Body of pancreas (tissue), 4 donors: ENCODE measurements at regions not wholly inside any gene's neighbourhood (a gene's known extent, or its start where the extent isn't known, plus 50 kb on each side); places are given as distances from the start of the nearest gene placed in this dataset.

ENCODE experiments used
- ATAC-seq: fragments of 150-250 bp; one replicate; pipeline ENCODE4 v1.9.1; 2016
- DNase-seq, 4 donors: peaks; one replicate each; pipeline ENCODE4 v3.0.0-alpha.2; 2019
- H3K27ac ChIP-seq, 4 donors: fragments of 200-600 bp; sonication (generic); 1 replicate in 3 of 4; 2 replicates in 1 of 4; pipeline versions ENCODE4 v1.5.1 to v1.6.1; 2016 to 2019; ENCODE audit warnings: mild to moderate bottlenecking in 1 of 4, mixed read lengths in 1 of 4, moderate library complexity in 1 of 4
- H3K27me3 ChIP-seq, 2 donors: fragments of 200-600 bp; sonication (generic); one replicate each; pipeline ENCODE4 v1.6.0; 2016; ENCODE audit warnings: mild to moderate bottlenecking in 1 of 2
- H3K36me3 ChIP-seq, 2 donors: fragments of 200-600 bp; sonication (generic); replicated peaks in 1 of 2; 2 replicates each; pipeline ENCODE4 v1.5.1; 2016; ENCODE audit warnings: low read depth in 2 of 2; ENCODE audit not compliant: insufficient read depth in 1 of 2
- H3K4me1 ChIP-seq: fragments of 200-600 bp; sonication (generic); one replicate; pipeline ENCODE4 v1.6.0; 2016
- H3K4me3 ChIP-seq, 2 donors: fragments of 200-600 bp; sonication (generic); 1 replicate in 1 of 2; 2 replicates in 1 of 2; pipeline ENCODE4 v1.5.1; 2016 to 2019
- H3K9me3 ChIP-seq, 3 donors: fragments of 200-600 bp; sonication (generic); 1 replicate in 2 of 3; 2 replicates in 1 of 3; pipeline ENCODE4 v1.5.1; 2016
- CTCF ChIP-seq, 7 experiments: fragments of 450-650 bp in 4 of 7; fragments of 200-600 bp in 3 of 7; sonication (generic) in 3 of 7; IDR thresholded peaks; one replicate each; pipeline ENCODE4 v1.5.1; 2016 to 2019; ENCODE audit warnings: antibody characterized with exemption in 7 of 7
- POLR2A ChIP-seq, 3 donors: fragments of 450-650 bp; IDR thresholded peaks; one replicate each; pipeline ENCODE4 v1.6.1; 2016; ENCODE audit warnings: antibody characterized with exemption in 3 of 3, mild to moderate bottlenecking in 2 of 3
- WGBS, 2 donors: methylation state at CpG; one replicate each; pipeline ENCODE4 v1.1.5; 2017; 5-methylcytosine and 5-hydroxymethylcytosine counted together
- intact Hi-C: fragments of 100-400 bp; cut with DNase I; formaldehyde crosslinking; loops from one replicate; pipeline ENCODE4 v1.15.1; 2023

- DNase-seq (no peak), ATAC-seq (no peak)
- Histone ChIP-seq H3K27ac (no peak overlapping the region), H3K4me3 (no peak overlapping the region), H3K27me3 (no peaks in the 10 kb centered on the region), H3K9me3 (peaks cover 0 to 3% (median 0%) of the 10 kb centered on the region in 3 donors), H3K36me3 (no peaks in the 10 kb centered on the region), H3K4me1 (no peaks in the 10 kb centered on the region)
- 83 to 100% methylated on average over 1 to 8 of the region's 8 CpGs for WGBS, 2 donors
- TF ChIP-seq CTCF (IDR thresholded peaks at IDR 0.05) (no peak), POLR2A (IDR thresholded peaks at IDR 0.05) (no peak)
- intact Hi-C loops = no loop called here
These were observed 85.5 kb upstream of the GPC1 start for GRCh38 chr2:240350006-240350355.

DNA sequence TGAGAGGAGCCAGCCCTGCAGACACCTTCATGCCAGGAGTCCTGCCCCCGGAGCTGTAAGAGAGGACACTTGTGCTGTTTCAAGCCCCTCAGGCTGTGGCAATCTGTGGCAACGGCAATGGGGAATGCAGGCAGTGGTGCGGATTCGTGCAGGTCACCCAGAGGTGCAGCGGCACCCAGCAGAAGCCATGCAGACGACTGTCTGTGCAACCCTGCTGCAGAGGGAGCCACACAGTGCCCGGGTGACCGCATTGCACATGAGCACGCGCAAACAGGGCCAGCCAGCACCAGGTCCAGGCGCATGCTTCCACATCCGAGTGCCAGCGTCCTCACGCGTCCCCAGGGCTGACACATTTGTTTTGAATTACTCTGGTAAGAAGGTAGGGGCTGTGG is 84.8 kb upstream of the GPC1 start:
- no peak overlapping the region for H3K4me3 ChIP-seq
- WGBS, 2 donors = 72 to 84% methylated on average over 15 of the region's 15 CpGs
- intact Hi-C loops = no loop called here

DNA sequence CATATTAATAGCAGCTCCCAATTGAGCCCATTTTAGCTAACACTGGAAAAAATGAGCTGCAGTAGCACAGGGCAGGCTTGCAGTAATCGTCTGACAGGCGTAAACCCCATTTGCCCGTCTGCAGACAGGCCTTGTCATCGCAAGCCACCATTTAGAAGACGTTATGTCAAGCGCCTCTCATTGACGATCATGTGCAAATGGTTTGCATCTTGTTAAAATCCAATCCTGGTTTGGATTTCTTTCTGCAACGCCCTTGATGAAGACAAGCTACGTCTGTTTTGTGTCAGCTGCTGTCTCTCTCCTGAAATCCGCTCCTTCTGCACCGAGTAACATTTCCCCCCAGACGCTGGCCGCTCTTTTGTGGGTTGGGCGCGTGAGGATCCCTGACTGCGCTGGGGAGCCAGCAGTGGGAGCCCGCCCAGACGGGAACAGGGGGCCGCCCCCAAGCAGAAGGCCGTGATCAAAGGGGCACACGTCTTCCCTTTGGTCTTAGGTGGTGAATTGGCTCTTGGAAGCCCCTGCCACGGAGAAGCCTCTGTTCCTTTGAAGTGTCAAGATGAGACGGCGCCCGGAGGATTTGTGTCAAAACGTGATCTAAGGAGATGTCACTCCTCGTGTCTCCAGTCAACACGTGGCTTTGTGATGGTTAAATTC is 84.2 kb upstream of the GPC1 start:
- no peaks in the 10 kb centered on the region for H3K4me1 ChIP-seq
- no peak overlapping the region for H3K27ac ChIP-seq
- no peaks in the 10 kb centered on the region for H3K27me3 ChIP-seq
- no peak for TF ChIP-seq CTCF (IDR thresholded peaks at IDR 0.05)
- TF ChIP-seq POLR2A (IDR thresholded peaks at IDR 0.05) = no peak
- H3K36me3 ChIP-seq = no peaks in the 10 kb centered on the region
- intact Hi-C loops = no loop called here
- no peak for ATAC-seq
- WGBS, 2 donors = 66 to 74% methylated on average over 27 to 28 of the region's 28 CpGs
- H3K9me3 ChIP-seq = no peaks in the 10 kb centered on the region
- no peak for DNase-seq
- H3K4me3 ChIP-seq = no peak overlapping the region

More for the DNA sequence above, 84.8 kb upstream of the GPC1 start:
- no peaks in the 10 kb centered on the region for H3K36me3 ChIP-seq
- TF ChIP-seq POLR2A (IDR thresholded peaks at IDR 0.05) (no peak), CTCF (IDR thresholded peaks at IDR 0.05) (no peak)
- H3K27me3 ChIP-seq = no peaks in the 10 kb centered on the region
- H3K9me3 ChIP-seq = no peaks in the 10 kb centered on the region
- DNase-seq (no peak), ATAC-seq (no peak)
- no peaks in the 10 kb centered on the region for H3K4me1 ChIP-seq
- H3K27ac ChIP-seq = no peak overlapping the region

DNA sequence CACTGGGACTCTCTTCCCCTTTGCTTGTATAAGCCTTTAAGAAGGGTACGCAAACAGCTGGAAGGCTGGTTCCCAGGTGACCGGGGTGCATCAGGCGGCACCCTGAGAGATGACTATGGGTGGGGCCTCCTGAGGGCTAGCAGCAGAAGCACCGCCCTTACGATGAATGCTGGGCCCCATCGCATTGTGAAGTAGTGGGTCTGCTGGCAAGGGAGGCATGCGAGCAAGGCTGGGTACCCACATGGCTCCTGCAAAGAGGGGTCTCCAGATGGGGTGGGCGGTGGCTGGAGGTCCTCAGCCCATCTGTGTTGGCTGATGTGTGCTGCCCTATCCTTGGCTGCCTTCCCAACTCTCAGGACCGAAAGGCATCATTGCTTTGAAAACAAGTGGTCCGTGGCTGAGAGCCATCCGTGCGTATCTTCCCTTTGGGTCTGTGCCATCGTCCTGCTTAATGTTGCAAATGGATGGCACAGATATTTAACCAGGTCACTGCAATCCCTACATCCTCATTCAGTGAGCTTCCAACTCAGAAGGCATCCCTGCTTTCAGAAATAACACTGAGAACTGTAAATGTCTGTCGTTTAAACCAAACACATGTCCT is 83.5 kb upstream of the GPC1 start:
- TF ChIP-seq CTCF (IDR thresholded peaks at IDR 0.05) (no peak), POLR2A (IDR thresholded peaks at IDR 0.05) (no peak)
- H3K9me3 ChIP-seq = no peaks in the 10 kb centered on the region
- no peaks in the 10 kb centered on the region for H3K4me1 ChIP-seq
- no peak overlapping the region for H3K27ac ChIP-seq
- no peaks in the 10 kb centered on the region for H3K36me3 ChIP-seq
- 78 to 82% methylated on average over 14 of the region's 14 CpGs for WGBS, 2 donors
- DNase-seq (no peak), ATAC-seq (no peak)
- intact Hi-C loops = no loop called here
- H3K4me3 ChIP-seq = no peak overlapping the region
- no peaks in the 10 kb centered on the region for H3K27me3 ChIP-seq
